ENCODE measurements at regions not wholly inside any gene's neighbourhood (a gene's known extent, or its start where the extent isn't known, plus 50 kb on each side); places are given as distances from the start of the nearest gene placed in this dataset.

DNA sequence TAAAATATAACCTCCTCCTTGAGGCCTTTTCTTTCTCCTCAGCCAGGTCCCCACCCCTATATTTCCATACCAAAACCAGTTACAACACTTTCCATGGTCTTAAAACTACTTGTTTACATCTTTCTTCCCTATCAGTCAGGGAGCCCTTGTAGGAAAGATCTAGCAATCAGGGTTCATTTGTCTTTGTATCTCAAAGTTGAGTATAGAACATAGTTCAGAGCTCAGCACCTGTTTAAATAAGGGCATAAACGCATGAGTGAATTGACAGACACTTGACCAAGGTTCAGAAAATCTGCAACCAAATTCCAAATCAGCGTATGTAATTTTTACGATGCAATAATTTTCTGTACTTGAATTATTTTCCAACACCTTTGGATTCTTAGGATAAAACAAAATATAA, 352.2 kb upstream of the MAGEB16 start:
- H3K4me1 ChIP-seq (ENCODE audit: insufficient read depth, low read length, poor library complexity, severe bottlenecking): no peaks in the 10 kb centered on the region
- H3K36me3 ChIP-seq (ENCODE audit: insufficient read depth, low read length, poor library complexity, severe bottlenecking): no peaks in the 10 kb centered on the region
- no peak for DNase-seq (ENCODE audit: low spot score)
- no peak overlapping the region for H3K27ac ChIP-seq (ENCODE audit: low read depth, low read length, poor library complexity, severe bottlenecking)
- H3K27me3 ChIP-seq (replicated peaks; ENCODE audit: insufficient read depth, low read depth, low read length, poor library complexity): no peaks in the 10 kb centered on the region
- intact Hi-C loops (cut with micrococcal nuclease; ENCODE audit: unreplicated experiment): no loop called here
- no peaks in the 10 kb centered on the region for H3K9me3 ChIP-seq (ENCODE audit: low read depth, low read length, poor library complexity, severe bottlenecking)
- BruUV-seq (replicated peaks): no TSS peak
- ChIA-PET POLR2A (ENCODE audit: low non-redundant PET) (no interaction called here), CTCF (no interaction called here)
- H3K4me3 ChIP-seq (ENCODE audit: low read depth, low read length, poor library complexity, severe bottlenecking): no peak overlapping the region
- TF ChIP-seq, protein P1, sequence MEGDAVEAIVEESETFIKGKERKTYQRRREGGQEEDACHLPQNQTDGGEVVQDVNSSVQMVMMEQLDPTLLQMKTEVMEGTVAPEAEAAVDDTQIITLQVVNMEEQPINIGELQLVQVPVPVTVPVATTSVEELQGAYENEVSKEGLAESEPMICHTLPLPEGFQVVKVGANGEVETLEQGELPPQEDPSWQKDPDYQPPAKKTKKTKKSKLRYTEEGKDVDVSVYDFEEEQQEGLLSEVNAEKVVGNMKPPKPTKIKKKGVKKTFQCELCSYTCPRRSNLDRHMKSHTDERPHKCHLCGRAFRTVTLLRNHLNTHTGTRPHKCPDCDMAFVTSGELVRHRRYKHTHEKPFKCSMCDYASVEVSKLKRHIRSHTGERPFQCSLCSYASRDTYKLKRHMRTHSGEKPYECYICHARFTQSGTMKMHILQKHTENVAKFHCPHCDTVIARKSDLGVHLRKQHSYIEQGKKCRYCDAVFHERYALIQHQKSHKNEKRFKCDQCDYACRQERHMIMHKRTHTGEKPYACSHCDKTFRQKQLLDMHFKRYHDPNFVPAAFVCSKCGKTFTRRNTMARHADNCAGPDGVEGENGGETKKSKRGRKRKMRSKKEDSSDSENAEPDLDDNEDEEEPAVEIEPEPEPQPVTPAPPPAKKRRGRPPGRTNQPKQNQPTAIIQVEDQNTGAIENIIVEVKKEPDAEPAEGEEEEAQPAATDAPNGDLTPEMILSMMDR (conservative IDR thresholded peaks at IDR 0.05; ENCODE audit: low read depth, low read length): no peak
- TF ChIP-seq EZH2 (IDR thresholded peaks at IDR 0.05; ENCODE audit: borderline replicate concordance, low read depth, low read length, poor library complexity, severe bottlenecking): no peak

DNA sequence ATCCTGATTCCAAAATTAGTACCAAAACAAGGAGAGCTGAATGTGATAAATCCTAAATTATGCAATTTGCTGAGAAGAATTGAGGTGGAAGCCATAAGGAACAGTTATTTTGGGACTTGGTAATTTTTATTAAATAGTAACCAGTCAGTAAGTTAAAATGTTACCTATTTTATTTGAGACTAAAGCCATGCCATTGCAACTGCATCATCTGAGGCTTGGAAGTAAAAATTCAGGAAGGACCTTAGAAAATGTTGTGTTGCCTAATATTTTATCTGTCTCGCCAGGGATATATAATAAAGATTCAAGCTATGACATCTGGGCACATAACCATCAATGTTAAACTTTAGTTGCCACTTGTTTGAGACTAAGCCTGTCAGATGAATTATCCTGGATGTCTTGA, 341.3 kb upstream of the MAGEB16 start:
- POLR2A ChIA-PET (ENCODE audit: low non-redundant PET): no interaction called here
- TF ChIP-seq EZH2 (IDR thresholded peaks at IDR 0.05; ENCODE audit: borderline replicate concordance, low read depth, low read length, poor library complexity, severe bottlenecking): no peak
- TF ChIP-seq, protein P1 (conservative IDR thresholded peaks at IDR 0.05; ENCODE audit: low read depth, low read length): no peak
- CTCF ChIA-PET: no interaction called here
- no peaks in the 10 kb centered on the region for H3K4me1 ChIP-seq (ENCODE audit: insufficient read depth, low read length, poor library complexity, severe bottlenecking)
- no peaks in the 10 kb centered on the region for H3K36me3 ChIP-seq (ENCODE audit: insufficient read depth, low read length, poor library complexity, severe bottlenecking)
- H3K27me3 ChIP-seq (replicated peaks; ENCODE audit: insufficient read depth, low read depth, low read length, poor library complexity): no peaks in the 10 kb centered on the region
- no TSS peak for BruUV-seq (replicated peaks)
- no peak overlapping the region for H3K4me3 ChIP-seq (ENCODE audit: low read depth, low read length, poor library complexity, severe bottlenecking)
- intact Hi-C loops (cut with micrococcal nuclease; ENCODE audit: unreplicated experiment): no loop called here
- no peak overlapping the region for H3K27ac ChIP-seq (ENCODE audit: low read depth, low read length, poor library complexity, severe bottlenecking)
- peaks cover 4% of the 10 kb centered on the region for H3K9me3 ChIP-seq (ENCODE audit: low read depth, low read length, poor library complexity, severe bottlenecking)
- no peak for DNase-seq (ENCODE audit: low spot score)

DNA sequence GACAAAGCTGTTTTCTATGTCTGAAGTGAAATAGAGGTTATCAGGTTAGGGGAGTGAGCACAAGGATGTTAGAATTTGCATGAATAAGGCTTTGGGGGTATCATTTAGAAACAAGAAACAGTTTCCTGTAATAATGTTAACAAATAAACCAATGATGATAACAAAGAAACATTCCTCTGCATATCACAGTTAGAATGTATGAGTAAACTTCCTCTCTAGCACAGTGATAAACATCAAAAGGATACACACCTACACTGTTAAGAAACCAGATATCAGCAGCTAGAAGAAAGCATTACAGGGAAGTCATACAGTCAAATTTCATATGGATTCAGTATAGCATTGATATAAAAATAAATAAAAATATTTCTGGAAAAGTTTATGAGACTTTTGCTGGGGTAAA, 340.0 kb upstream of the MAGEB16 start:
- no peaks in the 10 kb centered on the region for H3K27me3 ChIP-seq (replicated peaks; ENCODE audit: insufficient read depth, low read depth, low read length, poor library complexity)
- H3K36me3 ChIP-seq (ENCODE audit: insufficient read depth, low read length, poor library complexity, severe bottlenecking): no peaks in the 10 kb centered on the region
- no peak for DNase-seq (ENCODE audit: low spot score)
- no peak overlapping the region for H3K4me3 ChIP-seq (ENCODE audit: low read depth, low read length, poor library complexity, severe bottlenecking)
- intact Hi-C loops (cut with micrococcal nuclease; ENCODE audit: unreplicated experiment): no loop called here
- ChIA-PET POLR2A (ENCODE audit: low non-redundant PET) (no interaction called here), CTCF (no interaction called here)
- no TSS peak for BruUV-seq (replicated peaks)
- H3K4me1 ChIP-seq (ENCODE audit: insufficient read depth, low read length, poor library complexity, severe bottlenecking): no peaks in the 10 kb centered on the region
- TF ChIP-seq, protein P1 (conservative IDR thresholded peaks at IDR 0.05; ENCODE audit: low read depth, low read length): no peak
- no peak for TF ChIP-seq EZH2 (IDR thresholded peaks at IDR 0.05; ENCODE audit: borderline replicate concordance, low read depth, low read length, poor library complexity, severe bottlenecking)
- H3K27ac ChIP-seq (ENCODE audit: low read depth, low read length, poor library complexity, severe bottlenecking): no peak overlapping the region
- H3K9me3 ChIP-seq (ENCODE audit: low read depth, low read length, poor library complexity, severe bottlenecking): peaks cover 6% of the 10 kb centered on the region
